GM21390 (cell line): ENCODE measurements at regions not wholly inside any gene's neighbourhood (a gene's known extent, or its start where the extent isn't known, plus 50 kb on each side); places are given as distances from the start of the nearest gene placed in this dataset.
A peak's percentile ranks its signal among the peaks of the same experiment; 100 is the strongest.
"Not testable (repeated sequence)": the region's sequence is repeated elsewhere in the genome, so short reads cannot be mapped to it uniquely, and the experiment has no call there.

Experiments used
- ATAC-seq: cut with Tn5 transposase; IDR thresholded peaks from one replicate; pipeline ENCODE4 v1.9.1; 2021; ENCODE audit not compliant: unreplicated experiment

DNA sequence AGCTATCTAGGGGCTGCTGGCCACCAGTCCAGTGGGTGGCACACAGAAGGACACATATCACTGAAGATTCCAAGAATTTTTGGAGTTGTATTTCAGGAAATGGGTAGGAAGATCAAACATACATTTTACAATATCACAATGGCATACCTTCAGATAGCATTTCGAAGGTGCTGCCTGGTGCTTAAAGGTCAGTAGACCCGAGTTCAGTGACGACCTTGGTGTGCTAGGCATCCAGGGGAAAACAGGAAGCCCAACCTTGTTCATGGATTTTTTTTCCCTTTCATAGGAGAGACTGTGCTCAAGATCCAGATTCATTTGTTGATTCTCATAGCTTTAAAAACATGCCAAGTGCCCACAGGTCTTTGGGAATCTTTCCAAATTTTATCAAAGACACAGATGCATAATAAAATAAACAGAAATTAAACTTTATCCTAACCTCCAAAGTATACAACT, 51.0 kb upstream of the RCBTB2 start:
- no peak for ATAC-seq

DNA sequence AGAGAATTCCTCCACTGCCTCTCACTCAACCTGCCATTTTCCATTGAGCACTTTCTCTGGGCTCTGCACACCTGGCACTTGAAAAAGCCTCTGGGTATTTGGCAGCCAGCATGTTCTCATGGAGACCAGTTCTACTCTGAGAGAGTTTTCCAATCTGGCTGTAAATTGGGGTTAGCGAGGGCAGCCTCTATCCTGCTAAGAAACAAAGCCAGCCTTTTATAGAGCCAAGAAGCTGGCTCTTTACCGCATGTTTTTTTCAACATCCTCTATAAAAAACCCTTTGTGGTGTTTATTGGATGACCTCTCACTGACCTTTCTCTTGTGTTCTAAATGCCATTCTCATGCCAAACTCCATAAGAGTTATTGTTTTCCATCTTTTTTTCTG, 52.6 kb upstream of the RCBTB2 start:
- ATAC-seq: no peak

DNA sequence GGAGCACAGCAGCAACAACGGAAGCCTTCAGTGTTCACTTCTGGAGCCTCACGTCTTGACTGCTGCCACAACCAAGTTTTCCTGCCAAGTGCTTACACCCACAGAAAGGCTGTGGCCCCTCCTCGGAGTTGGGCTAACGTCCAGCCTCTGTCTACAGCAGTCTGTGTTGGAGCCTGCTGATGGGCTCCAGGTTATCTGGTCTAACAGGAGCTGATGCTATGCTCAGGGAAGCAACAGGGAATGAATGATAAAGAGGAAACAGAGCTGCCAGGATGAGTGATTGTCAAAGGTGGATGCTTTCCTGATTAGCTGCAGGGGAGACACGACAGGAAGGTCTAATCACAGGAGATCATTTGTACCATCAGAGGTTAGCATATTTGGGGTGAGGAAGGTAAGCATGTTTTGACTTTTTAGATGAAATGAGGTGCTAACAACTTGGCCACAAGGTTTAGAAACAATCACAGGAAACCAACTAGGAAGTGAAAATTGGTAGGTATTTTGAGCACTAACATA, 53.8 kb upstream of the RCBTB2 start:
- peak; percentile 49 for ATAC-seq

DNA sequence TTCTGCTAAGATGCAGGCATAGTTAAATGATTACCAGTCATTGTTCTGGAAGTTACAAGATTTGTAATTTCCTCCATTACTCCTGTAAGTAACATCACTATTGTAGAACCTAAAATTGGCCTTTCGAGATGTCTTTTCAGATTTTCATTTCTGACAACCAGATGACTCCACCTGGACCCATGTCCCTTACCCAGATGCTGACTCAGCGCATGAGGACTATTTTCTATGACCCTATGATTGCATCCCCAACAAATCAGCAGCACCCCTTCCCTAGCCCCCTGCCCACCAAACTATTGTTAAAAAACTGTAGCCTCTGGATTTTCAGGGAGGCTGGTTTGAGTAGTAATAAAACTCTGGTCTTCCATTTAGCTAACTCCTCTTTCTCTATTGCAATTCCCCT, 55.2 kb upstream of the RCBTB2 start:
- ATAC-seq: no peak

DNA sequence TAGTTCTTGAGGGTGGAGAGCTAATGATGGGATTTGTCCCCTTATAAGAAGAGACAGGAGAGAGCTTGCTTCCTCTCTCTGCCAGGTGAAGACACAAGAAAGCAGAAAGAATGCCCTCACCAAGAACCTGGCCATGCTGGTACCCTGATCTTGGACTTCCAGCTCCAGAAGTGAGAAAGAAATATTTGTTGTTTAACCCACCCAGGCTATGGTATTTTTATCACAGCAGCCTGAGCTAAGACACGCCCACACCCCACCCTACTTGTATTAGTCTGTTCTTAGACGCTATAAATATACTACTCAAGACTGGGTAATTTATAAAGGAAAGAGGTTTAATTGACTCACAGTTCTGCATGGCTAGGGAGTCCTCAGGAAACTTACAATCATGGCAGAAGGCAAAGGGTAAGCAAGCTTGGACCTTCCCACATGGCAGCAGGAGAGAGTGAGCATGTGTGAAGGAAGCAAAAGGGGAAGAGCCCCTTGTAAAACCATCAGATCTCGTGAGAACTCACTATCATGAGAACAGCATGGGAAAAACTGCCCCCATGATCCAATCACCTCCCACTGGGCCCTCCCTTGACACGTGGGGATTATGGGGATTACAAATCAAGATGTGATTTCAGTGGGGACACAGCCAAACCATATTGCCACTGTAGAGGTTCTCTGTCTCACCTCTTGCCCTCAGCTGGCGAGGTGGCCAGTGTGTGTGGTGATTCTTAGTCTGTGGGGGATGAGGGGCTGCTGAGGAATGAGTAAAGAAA, 57.4 kb upstream of the RCBTB2 start:
- no peak for ATAC-seq

DNA sequence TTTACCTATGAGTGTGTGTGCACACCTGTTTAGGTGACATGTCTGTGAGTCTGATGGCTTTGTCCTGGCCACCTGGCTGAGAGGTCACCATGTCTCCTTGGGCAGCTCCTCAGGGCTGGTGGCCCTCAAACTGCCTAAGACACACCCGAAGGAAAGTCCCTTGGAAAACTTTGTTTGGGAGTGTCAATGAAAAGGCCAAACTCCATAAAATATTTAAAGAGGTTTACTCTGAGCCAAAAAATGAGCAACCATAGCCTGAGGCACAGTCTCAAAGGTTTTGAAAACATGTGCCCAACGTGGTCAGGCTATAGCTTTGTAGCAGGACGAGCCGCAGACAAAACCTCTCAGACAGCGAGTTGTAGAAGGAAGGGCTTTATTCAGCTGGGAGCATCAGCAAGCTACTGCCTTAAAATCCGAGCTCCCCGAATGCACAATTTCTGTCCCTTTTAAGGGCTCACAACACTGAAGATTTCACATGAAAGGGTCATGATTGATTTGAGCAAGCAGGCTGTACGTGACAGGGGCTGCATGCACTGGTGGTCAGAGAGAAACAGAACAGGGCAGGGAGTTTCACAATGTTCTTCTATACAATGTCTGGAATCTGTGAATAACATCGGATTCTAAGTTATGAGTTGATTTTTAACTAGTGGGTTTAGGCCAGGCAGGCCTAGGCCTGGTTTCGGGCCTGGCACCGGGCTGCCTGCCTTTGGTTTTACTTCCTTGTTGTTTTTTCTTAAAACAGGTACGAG, 58.4 kb upstream of the RCBTB2 start:
- ATAC-seq: not testable (repeated sequence)

DNA sequence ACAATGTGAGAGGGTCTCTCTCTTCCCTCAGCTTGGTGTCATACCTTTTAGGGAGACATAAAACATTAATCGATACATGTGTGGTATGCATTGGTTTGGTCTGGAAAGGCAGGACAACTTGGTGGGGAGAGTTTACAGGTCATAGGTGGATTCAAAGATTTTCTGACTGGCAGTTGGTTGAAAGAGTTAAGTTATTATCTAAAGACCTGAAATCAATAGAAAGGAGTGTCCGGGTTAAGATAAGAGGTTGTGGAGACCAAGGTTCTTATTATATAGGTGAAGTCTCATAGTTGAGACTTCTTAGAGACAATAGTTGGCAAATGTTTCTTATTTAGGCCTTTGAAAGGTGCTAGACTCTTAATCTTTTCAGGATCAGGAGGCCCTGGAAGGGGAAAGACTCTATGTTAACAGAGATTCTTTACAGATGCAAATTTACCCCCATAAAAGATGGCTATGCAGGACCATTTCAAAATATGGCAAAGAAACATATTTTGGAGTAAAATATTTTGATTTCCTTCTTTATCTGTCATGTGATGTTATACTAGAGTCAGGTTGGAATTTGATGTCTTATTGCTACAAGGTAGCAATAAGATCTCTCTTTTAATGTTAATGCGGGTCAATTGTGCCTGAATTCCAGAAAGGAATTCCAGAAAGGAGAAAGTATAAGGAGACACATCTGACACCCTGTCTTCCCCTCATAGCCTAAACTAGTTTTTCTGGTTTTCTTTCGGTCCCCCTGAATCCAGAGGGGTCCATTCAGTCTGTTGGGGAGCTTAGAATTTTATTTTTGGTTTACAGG, 59.2 kb upstream of the RCBTB2 start:
- ATAC-seq: no peak

DNA sequence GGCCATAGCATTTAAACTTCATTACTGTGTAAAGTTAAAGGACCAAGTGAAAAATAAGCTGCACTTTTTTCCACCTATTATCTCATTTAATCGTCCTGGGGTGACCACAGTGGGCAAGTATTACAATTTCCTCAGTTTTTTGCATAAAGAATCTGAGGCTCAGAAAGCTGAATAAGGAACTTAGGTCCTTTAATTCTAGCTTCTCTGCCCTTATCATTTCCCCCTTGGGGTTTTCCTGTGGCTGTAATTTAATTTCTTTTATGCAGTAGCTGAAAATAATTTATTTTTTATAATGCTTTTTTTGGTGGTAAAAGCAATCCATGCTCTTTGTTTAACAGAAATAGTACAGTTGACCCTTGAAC, 59.8 kb upstream of the RCBTB2 start:
- ATAC-seq: no peak

DNA sequence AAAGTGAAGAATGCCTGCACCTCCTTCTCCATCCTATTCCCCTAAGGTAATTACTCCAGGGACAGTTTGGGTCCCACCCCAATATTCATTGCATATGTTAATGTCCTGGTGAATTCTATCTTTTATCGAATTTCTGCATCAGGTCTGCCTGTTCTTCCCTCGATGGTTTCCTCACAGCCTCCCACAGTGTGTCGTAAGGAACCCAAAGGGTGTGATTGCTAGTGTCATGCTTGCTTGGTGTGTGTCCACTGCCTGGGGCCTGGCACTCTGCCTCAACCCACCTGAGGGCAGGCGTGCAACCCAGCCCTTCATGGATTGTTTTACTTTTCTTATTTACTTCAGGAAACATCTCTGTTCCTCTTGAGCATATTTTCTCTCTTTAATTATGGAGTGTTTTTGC, 60.2 kb upstream of the CYSLTR2 start:
- no peak for ATAC-seq

DNA sequence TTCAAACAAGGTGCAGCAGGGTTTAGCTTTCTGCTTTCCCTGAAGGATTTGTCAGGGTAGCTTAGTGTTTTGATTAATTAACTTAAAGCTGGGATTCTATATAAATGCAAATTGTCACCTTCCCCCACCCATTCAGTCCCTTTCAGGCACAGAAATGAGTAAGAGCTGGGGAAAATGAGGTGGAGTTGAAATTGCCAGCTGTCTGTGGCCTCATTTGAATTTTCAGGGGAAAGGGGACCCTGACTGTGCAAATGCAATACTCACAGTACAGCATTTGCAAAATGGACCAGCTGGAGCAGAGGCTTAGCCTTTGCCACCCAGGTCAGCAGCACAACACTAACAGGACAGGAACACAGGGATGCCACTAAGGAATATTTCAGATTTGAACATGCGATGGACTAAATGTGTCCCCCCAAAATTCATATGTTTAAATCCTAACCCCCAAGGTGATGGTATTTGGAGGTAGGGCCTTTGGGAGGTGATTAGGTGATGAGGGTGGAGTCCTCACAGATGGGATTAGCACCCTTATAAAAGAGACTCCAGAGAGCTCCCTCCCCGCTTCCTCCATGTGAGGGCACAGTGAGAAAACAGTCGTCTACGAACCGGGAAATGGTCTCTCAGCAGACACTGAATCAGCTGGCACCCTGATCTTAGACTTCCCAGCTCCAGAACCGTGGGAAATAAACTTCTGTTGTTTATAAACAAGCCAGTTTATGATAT, 59.5 kb upstream of the CYSLTR2 start:
- ATAC-seq: peak; percentile 55

DNA sequence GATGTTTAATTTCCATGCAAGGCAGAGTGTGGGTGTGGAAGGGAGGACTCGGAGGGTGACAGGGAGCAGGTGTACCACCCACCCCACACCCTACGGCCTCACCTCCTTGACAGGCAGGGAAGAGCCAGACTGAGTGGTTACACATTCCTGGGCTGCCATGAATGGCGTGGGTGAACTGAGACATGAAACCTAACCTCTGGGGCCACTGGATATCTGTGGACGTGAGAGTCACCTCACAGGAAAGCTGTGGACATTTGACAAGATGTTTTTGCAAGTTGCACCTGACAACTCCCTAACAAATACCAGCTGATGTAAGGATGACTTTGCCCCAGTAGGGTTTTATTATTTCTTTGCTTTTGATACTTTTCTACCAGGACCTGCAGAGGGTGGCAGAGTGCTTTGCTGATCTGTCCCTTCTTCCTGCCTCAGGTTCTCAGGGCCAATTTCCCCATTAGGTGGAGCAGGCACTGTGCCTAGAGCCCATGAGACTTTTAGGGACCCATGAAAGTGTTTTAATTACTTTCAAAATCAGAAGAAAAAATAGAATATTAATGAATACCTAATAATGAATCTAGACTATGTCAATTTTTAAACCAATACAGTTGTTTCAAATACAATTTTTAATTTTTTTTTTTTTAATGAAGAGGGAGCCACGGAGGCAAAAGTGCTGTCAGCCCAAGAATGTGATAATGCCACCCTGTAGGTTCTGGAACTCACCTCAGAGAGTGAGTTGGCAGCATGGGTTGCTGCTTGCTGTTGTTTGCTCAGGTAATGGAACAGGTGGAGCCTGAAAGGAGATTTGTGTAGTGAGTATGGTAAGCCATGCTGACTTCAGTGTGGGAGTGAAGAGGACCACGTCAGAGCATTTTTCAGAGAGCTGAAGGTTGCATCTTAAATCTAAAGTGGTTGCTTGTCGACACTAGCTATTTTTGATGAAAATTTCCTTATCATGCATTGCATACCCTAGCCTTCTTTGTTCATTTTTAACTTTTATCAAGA, 58.0 kb upstream of the CYSLTR2 start:
- ATAC-seq: peak; percentile 61

DNA sequence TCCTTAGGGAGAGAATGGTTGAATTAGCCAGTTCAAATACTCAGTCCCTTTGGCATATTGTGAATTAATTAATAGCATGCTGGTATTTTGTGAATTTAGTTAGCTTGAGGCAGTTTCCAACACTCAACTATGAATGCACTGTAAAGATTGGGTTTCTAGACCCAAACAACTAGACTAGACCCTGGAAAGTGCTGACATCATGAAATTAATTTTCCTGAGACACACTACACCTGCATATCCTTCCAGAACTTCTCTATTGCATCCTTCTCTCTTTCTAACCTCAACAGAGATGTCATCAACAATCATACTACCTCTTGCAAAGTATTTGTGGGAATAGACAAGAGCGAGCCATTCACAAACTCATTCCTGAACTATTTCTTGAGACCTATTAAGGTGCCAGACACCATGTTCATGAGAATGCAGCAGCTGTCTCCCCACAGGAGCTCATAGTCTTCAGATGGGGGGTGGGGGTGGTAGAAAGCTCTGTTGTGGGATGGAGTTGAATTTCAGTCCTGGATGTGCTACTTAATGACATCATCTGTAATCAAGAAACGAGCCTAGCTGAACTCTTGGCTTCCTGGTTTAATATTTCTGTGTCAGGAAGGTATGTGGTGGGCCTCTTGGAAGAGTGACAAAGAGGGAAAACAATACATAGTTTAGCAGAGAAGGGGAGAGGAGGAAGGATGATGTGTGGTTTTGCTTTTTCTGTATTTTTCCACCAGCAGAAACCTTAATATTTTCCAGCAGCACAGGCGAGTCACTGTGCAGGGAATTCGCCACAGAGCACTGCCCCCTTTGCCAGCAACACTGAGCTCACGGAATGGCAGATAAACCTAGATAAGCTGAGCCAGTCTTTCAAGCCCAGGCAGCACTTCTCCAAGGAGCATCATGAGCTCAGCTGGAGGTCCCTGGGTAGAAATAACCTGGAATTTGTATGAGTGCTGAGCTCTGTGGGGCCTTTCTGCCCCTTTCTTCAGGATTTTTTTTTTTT, 53.1 kb upstream of the CYSLTR2 start:
- no peak for ATAC-seq

DNA sequence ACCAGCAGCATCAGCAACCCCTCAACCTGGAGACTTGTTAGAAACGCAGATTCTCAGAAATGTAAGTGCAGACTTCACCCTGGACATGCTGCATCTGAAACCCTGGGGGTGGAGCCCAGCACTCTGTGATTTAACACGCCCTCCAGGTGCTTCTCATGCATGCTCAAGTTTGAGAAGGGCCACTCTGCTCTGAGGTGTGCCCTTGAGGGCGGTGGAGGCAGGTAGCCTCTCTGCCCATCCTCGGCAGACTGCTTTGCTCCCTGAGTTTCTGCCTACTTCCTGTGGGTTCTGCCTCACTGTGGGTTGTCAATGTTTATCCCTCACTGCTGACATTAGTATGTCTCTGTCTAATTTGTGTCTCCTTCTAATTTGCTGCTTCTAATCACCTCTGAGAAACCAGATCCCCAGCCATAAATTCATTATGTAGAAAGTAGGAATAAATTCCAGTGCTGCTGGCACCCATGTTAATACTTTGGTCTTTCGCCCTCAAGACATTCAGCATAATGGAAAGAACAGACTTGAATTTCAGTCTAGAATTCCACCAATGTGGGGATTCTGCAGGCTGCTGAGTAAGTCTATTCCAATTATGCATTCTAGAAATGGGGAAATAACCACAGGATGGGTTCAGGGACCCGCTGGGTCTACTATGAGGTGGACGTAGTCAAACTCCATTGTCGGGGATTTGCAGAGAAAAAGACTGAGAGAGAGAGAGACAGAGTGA, 51.3 kb upstream of the CYSLTR2 start:
- no peak for ATAC-seq

DNA sequence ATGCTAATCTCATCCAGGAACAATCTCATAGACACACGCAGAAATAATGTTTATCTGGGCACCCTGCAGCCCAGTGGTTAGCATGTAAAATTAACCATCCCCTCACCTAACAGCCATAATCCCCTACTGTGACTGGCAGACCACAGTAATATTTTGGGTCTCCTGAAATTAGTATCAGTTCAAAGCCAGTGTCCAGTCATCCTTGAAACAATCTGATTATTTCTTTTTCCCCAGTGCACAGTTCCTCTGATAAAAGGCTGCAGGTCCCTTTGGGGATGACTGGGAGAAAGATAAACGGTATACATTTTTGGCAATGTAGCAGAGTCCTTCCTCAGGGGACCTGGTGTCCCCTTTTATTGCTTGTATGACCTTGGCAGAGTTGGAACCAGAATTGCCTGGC, 50.4 kb upstream of the CYSLTR2 start:
- no peak for ATAC-seq
